ENCODE measurements at regions not wholly inside any gene's neighbourhood (a gene's known extent, or its start where the extent isn't known, plus 50 kb on each side); places are given as distances from the start of the nearest gene placed in this dataset.

DNA sequence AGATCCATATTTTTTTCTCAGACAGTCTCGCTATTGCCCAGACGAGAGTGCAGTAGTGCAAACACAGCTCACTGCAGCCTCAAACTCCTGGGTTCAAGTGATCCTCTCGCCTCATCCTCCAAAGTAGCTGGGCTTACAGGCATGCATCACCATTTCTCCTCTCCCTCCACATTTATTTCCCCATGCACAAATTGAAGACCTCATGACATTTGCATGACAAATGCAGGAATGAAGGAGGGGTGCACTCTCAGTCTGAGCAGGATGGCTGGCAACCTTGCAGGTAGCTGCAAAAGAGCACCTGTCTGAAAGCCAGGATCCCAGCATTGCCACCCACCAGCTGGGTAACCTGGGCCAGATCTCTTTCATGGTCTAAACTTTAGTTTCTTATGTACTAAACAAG lies 111.2 kb downstream of the SH3TC2 start:
- DNase-seq = no peak

- no peak for DNase-seq
Observed at GRCh38 chr5:148952097-148952867, 110.6 kb downstream of the SH3TC2 start.

- DNase-seq = no peak
Observed at GRCh38 chr5:148953711-148954110, 109.2 kb downstream of the SH3TC2 start.

All from NCI-H1436 (cell line).